ENCODE measurements at regions not wholly inside any gene's neighbourhood (a gene's known extent, or its start where the extent isn't known, plus 50 kb on each side); places are given as distances from the start of the nearest gene placed in this dataset.

- intact Hi-C loops (cut with micrococcal nuclease) (no loop called here), dilution Hi-C loops (cut with MboI; ENCODE audit: extremely low pct_ligation_motif_present, low sequenced_read_pairs) (no loop called here)
- DNase-seq (ENCODE audit: low read depth, low spot score) = no peak
- no peak overlapping the region for H3K4me2 ChIP-seq (ENCODE audit: insufficient read depth, low read length)
- no peak overlapping the region for H3K9ac ChIP-seq (replicated peaks; ENCODE audit: extremely low read depth, insufficient read depth, low read length)
- ChIA-PET CTCF (interaction anchor here (1.0 kb wide), 1 partner anchor 20 kb away, joined by 4 read pairs; no protein-coding TSS in a partner anchor), POLR2A (no interaction called here)
- H3K4me1 ChIP-seq (ENCODE audit: control insufficient read depth, extremely low read depth, insufficient read depth, low read length) = peaks cover 7% of the 10 kb centered on the region
- no peaks in the 10 kb centered on the region for H3K79me2 ChIP-seq (ENCODE audit: control insufficient read depth, insufficient read depth, low read length)
- no peak overlapping the region for H3K4me3 ChIP-seq (replicated peaks in 1 of 3; ENCODE audit: insufficient read depth in 1 of 3, low read depth in 1 of 3, low read length in 3 of 3)
- no peaks in the 10 kb centered on the region for H3K27me3 ChIP-seq (ENCODE audit: control insufficient read depth in 2 of 2, insufficient read depth in 2 of 2, low read length in 2 of 2)
- no peak overlapping the region for H2AFZ ChIP-seq (ENCODE audit: low read depth, low read length)
- H3K36me3 ChIP-seq (ENCODE audit: control insufficient read depth in 2 of 2, extremely low read depth in 1 of 2, insufficient read depth in 2 of 2, low read length in 2 of 2) = no peaks in the 10 kb centered on the region
- no peaks in the 10 kb centered on the region for H4K20me1 ChIP-seq (replicated peaks; ENCODE audit: control insufficient read depth, extremely low read depth, insufficient read depth, low read length)
- no TSS peak for BruUV-seq (replicated peaks)
- no peaks in the 10 kb centered on the region for H3K9me1 ChIP-seq (replicated peaks; ENCODE audit: control insufficient read depth, extremely low read depth, insufficient read depth, low read length)
- no peak overlapping the region for H3K27ac ChIP-seq (ENCODE audit: insufficient read depth, low read depth, low read length)
- no peaks in the 10 kb centered on the region for H3K9me3 ChIP-seq (replicated peaks; ENCODE audit: control insufficient read depth, insufficient read depth, low read length)
- no peak for FAIRE-seq
- no peak for TF ChIP-seq EZH2 (IDR thresholded peaks at IDR 0.05; ENCODE audit: borderline replicate concordance, low read depth, low read length, severe bottlenecking)
- TF ChIP-seq, protein P1, sequence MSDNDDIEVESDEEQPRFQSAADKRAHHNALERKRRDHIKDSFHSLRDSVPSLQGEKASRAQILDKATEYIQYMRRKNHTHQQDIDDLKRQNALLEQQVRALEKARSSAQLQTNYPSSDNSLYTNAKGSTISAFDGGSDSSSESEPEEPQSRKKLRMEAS (IDR thresholded peaks at IDR 0.05; ENCODE audit: insufficient read depth, insufficient read length) = no peak
- no peak for TF ChIP-seq MYC (IDR thresholded peaks at IDR 0.05; ENCODE audit: low read depth, low read length)
- no peak for TF ChIP-seq JUN (IDR thresholded peaks at IDR 0.05; ENCODE audit: borderline replicate concordance, insufficient read depth, insufficient read length, low read depth)
- TF ChIP-seq POLR2A (IDR thresholded peaks at IDR 0.05; ENCODE audit: low read depth, low read length) = no peak
- TF ChIP-seq, protein P2, sequence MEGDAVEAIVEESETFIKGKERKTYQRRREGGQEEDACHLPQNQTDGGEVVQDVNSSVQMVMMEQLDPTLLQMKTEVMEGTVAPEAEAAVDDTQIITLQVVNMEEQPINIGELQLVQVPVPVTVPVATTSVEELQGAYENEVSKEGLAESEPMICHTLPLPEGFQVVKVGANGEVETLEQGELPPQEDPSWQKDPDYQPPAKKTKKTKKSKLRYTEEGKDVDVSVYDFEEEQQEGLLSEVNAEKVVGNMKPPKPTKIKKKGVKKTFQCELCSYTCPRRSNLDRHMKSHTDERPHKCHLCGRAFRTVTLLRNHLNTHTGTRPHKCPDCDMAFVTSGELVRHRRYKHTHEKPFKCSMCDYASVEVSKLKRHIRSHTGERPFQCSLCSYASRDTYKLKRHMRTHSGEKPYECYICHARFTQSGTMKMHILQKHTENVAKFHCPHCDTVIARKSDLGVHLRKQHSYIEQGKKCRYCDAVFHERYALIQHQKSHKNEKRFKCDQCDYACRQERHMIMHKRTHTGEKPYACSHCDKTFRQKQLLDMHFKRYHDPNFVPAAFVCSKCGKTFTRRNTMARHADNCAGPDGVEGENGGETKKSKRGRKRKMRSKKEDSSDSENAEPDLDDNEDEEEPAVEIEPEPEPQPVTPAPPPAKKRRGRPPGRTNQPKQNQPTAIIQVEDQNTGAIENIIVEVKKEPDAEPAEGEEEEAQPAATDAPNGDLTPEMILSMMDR (IDR thresholded peaks at IDR 0.05; ENCODE audit: extremely low read depth in 1 of 2, insufficient read depth in 1 of 2, low read depth in 1 of 2, low read length in 2 of 2) = no peak
- no peak for TF ChIP-seq GATA2 (IDR thresholded peaks at IDR 0.05; ENCODE audit: insufficient read depth, insufficient read length, low read depth, low read length)
- no peak for TF ChIP-seq FOS (IDR thresholded peaks at IDR 0.05; ENCODE audit: borderline replicate concordance, insufficient read depth, low read length)
- TF ChIP-seq POLR2AphosphoS5 (IDR thresholded peaks at IDR 0.05; ENCODE audit: insufficient read depth, low read depth, low read length) = no peak
Measured at GRCh38 chr10:35854661-35855060, 212.6 kb upstream of the FZD8 start.

Measured in endothelial cell of umbilical vein (primary cell).